Type B pancreatic cell (in vitro differentiated cells): ENCODE measurements at regions not wholly inside any gene's neighbourhood (a gene's known extent, or its start where the extent isn't known, plus 50 kb on each side); places are given as distances from the start of the nearest gene placed in this dataset.

Experiments used
- DNase-seq: peaks from one replicate; pipeline ENCODE4 v3.0.0; 2021; ENCODE audit warnings: mixed read lengths; ENCODE audit not compliant: unreplicated experiment; ENCODE audit errors: extremely low spot score
- H3K27ac Mint-ChIP-seq: 2 replicates; pipeline ENCODE4 v1.8.0; 2021; ENCODE audit warnings: mild to moderate bottlenecking, mixed read lengths
- H3K27me3 Mint-ChIP-seq: 2 replicates; pipeline ENCODE4 v1.8.0; 2021; ENCODE audit warnings: mixed read lengths
- H3K36me3 Mint-ChIP-seq: 2 replicates; pipeline ENCODE4 v1.8.0; 2021; ENCODE audit warnings: mixed read lengths
- H3K4me1 Mint-ChIP-seq: one replicate; pipeline ENCODE4 v1.8.0; 2021; ENCODE audit warnings: mixed read lengths; ENCODE audit not compliant: unreplicated experiment
- H3K4me3 Mint-ChIP-seq: 2 replicates; pipeline ENCODE4 v1.8.0; 2021; ENCODE audit warnings: mild to moderate bottlenecking, mixed read lengths
- H3K9me3 Mint-ChIP-seq: 2 replicates; pipeline ENCODE4 v1.8.0; 2021; ENCODE audit warnings: mixed read lengths
- TF ChIP-seq, protein P1 (sequence below): fragments of 200-600 bp; sonication (generic); conservative IDR thresholded peaks from 2 replicates; pipeline ENCODE4 v1.5.0; 2021; ENCODE audit warnings: antibody characterized with exemption, mild to moderate bottlenecking

DNA sequence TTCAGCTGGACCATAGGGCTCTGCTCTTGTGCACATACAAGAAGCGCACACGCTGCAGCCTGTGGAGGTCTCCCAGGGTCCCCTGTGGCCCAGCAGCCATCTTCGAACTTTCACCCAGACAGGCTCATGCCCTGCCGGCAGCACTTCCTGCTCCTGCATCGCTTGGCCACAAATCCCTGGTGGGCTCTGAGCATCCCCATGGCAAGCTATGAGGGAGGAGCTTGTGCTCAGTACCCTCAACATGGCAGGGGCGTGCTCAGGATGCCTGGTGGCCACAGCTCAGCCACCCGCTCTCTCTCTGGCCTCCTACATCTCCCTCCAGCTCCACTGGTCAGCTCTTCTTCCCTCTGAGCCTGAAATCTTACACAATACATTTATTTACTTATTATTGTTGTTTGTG is 63.7 kb downstream of the IRX2 start:
- H3K9me3 Mint-ChIP-seq, result peaks cover 3% of the 10 kb centered on the region
- H3K4me1 Mint-ChIP-seq, result peaks cover 10% of the 10 kb centered on the region
- no peak overlapping the region for H3K27ac Mint-ChIP-seq
- H3K36me3 Mint-ChIP-seq, result no peaks in the 10 kb centered on the region
- DNase-seq, result no peak
- H3K27me3 Mint-ChIP-seq, result peaks cover 21% of the 10 kb centered on the region
- TF ChIP-seq, protein P1, sequence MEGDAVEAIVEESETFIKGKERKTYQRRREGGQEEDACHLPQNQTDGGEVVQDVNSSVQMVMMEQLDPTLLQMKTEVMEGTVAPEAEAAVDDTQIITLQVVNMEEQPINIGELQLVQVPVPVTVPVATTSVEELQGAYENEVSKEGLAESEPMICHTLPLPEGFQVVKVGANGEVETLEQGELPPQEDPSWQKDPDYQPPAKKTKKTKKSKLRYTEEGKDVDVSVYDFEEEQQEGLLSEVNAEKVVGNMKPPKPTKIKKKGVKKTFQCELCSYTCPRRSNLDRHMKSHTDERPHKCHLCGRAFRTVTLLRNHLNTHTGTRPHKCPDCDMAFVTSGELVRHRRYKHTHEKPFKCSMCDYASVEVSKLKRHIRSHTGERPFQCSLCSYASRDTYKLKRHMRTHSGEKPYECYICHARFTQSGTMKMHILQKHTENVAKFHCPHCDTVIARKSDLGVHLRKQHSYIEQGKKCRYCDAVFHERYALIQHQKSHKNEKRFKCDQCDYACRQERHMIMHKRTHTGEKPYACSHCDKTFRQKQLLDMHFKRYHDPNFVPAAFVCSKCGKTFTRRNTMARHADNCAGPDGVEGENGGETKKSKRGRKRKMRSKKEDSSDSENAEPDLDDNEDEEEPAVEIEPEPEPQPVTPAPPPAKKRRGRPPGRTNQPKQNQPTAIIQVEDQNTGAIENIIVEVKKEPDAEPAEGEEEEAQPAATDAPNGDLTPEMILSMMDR, result no peak
- no peak overlapping the region for H3K4me3 Mint-ChIP-seq

DNA sequence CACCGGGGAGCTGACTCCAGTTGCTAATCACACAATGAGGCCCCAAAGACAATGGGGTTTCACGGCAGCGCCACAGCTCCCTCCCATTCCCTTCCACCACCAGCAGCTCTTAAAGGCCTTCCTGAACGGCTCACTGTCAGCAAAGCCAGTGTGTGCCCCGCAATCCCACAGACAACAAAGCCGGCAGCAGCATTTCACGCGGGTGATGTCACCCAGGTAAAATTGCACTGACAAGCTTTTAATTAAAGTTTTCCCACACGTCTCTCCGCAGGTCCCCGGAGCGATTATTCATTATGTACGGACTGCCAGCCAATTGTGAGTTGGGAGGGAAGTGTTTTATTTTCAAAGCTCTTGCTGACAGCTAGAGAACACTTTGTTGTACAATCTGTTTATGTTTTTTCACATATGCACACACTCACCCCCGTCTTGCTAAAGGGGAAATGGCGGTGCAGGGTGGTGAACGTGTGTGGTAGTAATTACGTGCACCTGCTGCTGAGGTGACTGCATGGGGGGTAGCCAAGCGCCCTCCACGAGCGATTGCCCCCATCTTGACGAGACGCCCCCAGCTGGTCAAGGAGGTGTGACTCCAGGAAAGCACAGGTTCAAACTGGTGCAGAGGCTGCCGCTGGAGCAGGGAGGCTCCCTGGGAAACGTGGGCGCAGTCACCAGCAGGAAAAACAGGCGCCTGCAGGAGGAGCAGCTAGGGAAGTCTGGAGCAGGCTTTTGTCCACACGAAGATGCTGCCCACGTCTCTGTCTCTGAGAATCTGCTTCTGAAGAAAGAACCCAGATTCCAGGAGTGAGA is 65.0 kb downstream of the IRX2 start:
- Mint-ChIP-seq H3K27ac (no peak overlapping the region), H3K9me3 (peaks cover 3% of the 10 kb centered on the region), H3K36me3 (no peaks in the 10 kb centered on the region), H3K27me3 (peaks cover 28% of the 10 kb centered on the region), H3K4me3 (no peak overlapping the region), H3K4me1 (peaks cover 10% of the 10 kb centered on the region)
- no peak for DNase-seq
- TF ChIP-seq, protein P1, result no peak

DNA sequence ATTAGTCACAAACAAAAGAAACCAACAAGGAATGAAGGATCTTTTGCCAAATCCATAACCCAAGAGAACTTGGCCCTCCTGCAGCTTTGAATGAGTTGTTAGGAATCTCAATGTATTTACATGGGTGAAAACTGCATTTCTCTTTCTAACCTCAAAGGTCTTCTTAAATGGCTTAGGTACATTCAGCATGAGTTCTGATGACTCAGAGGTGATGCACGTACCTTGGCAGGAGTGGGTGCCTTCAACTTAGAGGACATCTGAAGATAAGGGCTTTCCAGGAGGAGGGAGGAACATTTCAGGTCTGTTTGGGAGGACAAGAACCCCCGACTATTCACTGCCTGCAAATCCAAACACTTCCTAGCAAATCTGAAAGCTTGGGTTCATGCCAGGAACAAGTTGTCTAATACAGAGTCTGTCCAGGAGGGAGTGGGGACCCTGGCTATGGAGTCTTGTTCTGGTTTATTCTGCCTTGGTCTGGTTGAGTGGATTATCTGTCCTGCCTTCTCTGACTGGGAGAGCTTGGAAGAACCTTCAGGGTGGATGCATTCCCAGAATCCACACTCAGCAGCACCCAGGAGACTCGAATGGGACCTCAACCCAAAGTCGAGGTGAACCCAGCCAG is 65.7 kb downstream of the IRX2 start:
- TF ChIP-seq, protein P1, result no peak
- peaks cover 10% of the 10 kb centered on the region for H3K4me1 Mint-ChIP-seq
- H3K27ac Mint-ChIP-seq, result no peak overlapping the region
- DNase-seq, result no peak
- H3K4me3 Mint-ChIP-seq, result no peak overlapping the region
- H3K9me3 Mint-ChIP-seq, result no peaks in the 10 kb centered on the region
- no peaks in the 10 kb centered on the region for H3K36me3 Mint-ChIP-seq
- H3K27me3 Mint-ChIP-seq, result peaks cover 28% of the 10 kb centered on the region

GRCh38 chr5:2684606-2685005 is 66.9 kb downstream of the IRX2 start:
- Mint-ChIP-seq H3K27me3 (peaks cover 25% of the 10 kb centered on the region), H3K9me3 (no peaks in the 10 kb centered on the region), H3K27ac (no peak overlapping the region), H3K4me3 (no peak overlapping the region), H3K4me1 (peaks cover 10% of the 10 kb centered on the region), H3K36me3 (no peaks in the 10 kb centered on the region)
- TF ChIP-seq, protein P1, result no peak
- DNase-seq, result no peak

GRCh38 chr5:2683720-2684119 is 67.8 kb downstream of the IRX2 start:
- Mint-ChIP-seq H3K27me3 (peaks cover 23% of the 10 kb centered on the region), H3K27ac (no peak overlapping the region), H3K4me1 (peaks cover 10% of the 10 kb centered on the region), H3K36me3 (no peaks in the 10 kb centered on the region), H3K9me3 (no peaks in the 10 kb centered on the region), H3K4me3 (no peak overlapping the region)
- TF ChIP-seq, protein P1, result no peak
- no peak for DNase-seq
